SU-DHL-6 (cell line): ENCODE measurements at regions not wholly inside any gene's neighbourhood (a gene's known extent, or its start where the extent isn't known, plus 50 kb on each side); places are given as distances from the start of the nearest gene placed in this dataset.

Source experiments
- H2AFZ ChIP-seq: fragments of 200-600 bp; sonication (generic); 2 replicates; pipeline ENCODE4 v1.6.1; 2014; ENCODE audit warnings: low read depth, mild to moderate bottlenecking, moderate library complexity, mixed read lengths, antibody characterized with exemption, low read length; ENCODE audit not compliant: severe bottlenecking
- H3F3A ChIP-seq: fragments of 200-600 bp; shearing (Covaris generic); 2 replicates; pipeline ENCODE4 v1.6.0; 2016; ENCODE audit warnings: antibody characterized with exemption, mild to moderate bottlenecking; ENCODE audit not compliant: insufficient read depth
- H3K27ac ChIP-seq: fragments of 200-600 bp; sonication (generic); 2 replicates; pipeline ENCODE4 v1.5.1; 2016; ENCODE audit warnings: low read depth, mild to moderate bottlenecking, low read length, moderate library complexity, mixed read lengths
- H3K27me3 ChIP-seq: fragments of 200-600 bp; sonication (generic), shearing (Covaris generic); 2 replicates; pipeline ENCODE4 v1.6.0; 2014; ENCODE audit warnings: mild to moderate bottlenecking, low read length
- H3K36me3 ChIP-seq: fragments of 200-600 bp; sonication (generic); 2 replicates; pipeline ENCODE4 v1.6.1; 2014; ENCODE audit warnings: mild to moderate bottlenecking, low read length, mixed read lengths
- H3K4me2 ChIP-seq: fragments of 300-600, 200-600 bp; shearing (Covaris generic), sonication (generic); 2 replicates; pipeline ENCODE4 v1.6.0; 2014; ENCODE audit warnings: low read length, low read depth, mild to moderate bottlenecking; ENCODE audit not compliant: poor library complexity, severe bottlenecking
- H3K4me3 ChIP-seq: fragments of 200-600 bp; sonication (generic); 2 replicates; pipeline ENCODE4 v1.5.1; 2014; ENCODE audit warnings: antibody characterized with exemption, low read length, mild to moderate bottlenecking, mixed read lengths; ENCODE audit not compliant: insufficient read depth, poor library complexity, severe bottlenecking
- H3K79me2 ChIP-seq: fragments of 200-600 bp; sonication (generic); 2 replicates; pipeline ENCODE4 v1.6.1; 2014; ENCODE audit warnings: mild to moderate bottlenecking, low read length, moderate library complexity; ENCODE audit not compliant: insufficient read depth
- H3K9ac ChIP-seq: fragments of 200-600 bp; sonication (generic); 2 replicates; pipeline ENCODE4 v1.7.0; 2014; ENCODE audit warnings: mild to moderate bottlenecking, low read length
- H3K9me2 ChIP-seq: fragments of 200-600 bp; sonication (generic); replicated peaks from 2 replicates; pipeline ENCODE4 v1.6.1; 2014; ENCODE audit warnings: low read length; ENCODE audit not compliant: insufficient read depth
- H3K9me3 ChIP-seq: fragments of 200-600 bp; sonication (generic); 2 replicates; pipeline ENCODE4 v1.6.1; 2014; ENCODE audit warnings: low read length, mixed read lengths; ENCODE audit not compliant: insufficient read depth
- H4K20me1 ChIP-seq: fragments of 200-600 bp; sonication (generic); 2 replicates; pipeline ENCODE4 v1.6.1; 2014; ENCODE audit warnings: low read depth, mild to moderate bottlenecking, antibody characterized with exemption, low read length, moderate library complexity, mixed read lengths
- EZH2phosphoT487 ChIP-seq: fragments of 200-600 bp; sonication (generic), shearing (Covaris generic); conservative IDR thresholded peaks from 2 replicates; pipeline ENCODE4 v1.6.1; 2018; ENCODE audit warnings: mild to moderate bottlenecking, antibody characterized with exemption, low read length, moderate library complexity, mixed read lengths
- TF ChIP-seq, protein P1 (sequence below): fragments of 200-600 bp; sonication (generic); IDR thresholded peaks from one replicate; pipeline ENCODE4 v1.5.1; 2017; ENCODE audit warnings: antibody characterized with exemption, mild to moderate bottlenecking, low read length, moderate library complexity; ENCODE audit not compliant: insufficient read depth, poor library complexity, severe bottlenecking

DNA sequence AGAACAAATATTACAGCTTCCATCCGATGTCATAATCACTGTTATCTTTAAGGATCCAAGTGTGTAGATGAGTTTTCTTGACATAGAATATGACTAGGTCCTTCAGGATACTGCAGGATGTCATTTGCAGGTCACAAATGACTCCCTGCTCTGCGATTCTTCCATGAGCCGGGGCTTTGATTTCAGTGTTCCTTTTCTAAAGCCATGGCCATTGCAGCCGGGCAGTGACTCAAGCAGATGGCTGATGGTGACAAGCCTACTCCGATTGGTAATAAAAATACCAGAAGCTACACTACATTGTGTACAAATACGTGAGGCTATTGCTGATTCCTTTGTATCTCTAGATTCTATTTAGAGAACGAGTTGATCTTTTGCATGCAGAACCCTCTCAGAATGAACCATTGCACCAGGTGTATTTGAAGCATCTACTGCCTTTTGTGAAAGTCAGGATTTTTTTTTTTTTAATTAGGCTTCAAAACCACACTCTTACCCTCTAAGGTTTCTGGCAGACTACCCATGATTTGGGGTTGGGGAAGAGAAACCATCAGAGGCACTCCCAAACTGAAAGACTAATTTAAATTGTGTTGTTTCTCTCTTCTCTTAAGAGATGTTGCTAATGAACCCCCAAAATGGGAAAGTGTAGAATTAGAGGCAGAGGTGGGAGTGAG, 271.0 kb upstream of the ADRA1B start:
- no peak overlapping the region for H3K4me3 ChIP-seq
- TF ChIP-seq EZH2phosphoT487, result no peak
- TF ChIP-seq, protein P1, sequence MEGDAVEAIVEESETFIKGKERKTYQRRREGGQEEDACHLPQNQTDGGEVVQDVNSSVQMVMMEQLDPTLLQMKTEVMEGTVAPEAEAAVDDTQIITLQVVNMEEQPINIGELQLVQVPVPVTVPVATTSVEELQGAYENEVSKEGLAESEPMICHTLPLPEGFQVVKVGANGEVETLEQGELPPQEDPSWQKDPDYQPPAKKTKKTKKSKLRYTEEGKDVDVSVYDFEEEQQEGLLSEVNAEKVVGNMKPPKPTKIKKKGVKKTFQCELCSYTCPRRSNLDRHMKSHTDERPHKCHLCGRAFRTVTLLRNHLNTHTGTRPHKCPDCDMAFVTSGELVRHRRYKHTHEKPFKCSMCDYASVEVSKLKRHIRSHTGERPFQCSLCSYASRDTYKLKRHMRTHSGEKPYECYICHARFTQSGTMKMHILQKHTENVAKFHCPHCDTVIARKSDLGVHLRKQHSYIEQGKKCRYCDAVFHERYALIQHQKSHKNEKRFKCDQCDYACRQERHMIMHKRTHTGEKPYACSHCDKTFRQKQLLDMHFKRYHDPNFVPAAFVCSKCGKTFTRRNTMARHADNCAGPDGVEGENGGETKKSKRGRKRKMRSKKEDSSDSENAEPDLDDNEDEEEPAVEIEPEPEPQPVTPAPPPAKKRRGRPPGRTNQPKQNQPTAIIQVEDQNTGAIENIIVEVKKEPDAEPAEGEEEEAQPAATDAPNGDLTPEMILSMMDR, result no peak
- no peak overlapping the region for H3K4me2 ChIP-seq
- no peaks in the 10 kb centered on the region for H3K9me3 ChIP-seq
- no peaks in the 10 kb centered on the region for H3K36me3 ChIP-seq
- no peak overlapping the region for H2AFZ ChIP-seq
- no peaks in the 10 kb centered on the region for H3K27me3 ChIP-seq
- H3K9me2 ChIP-seq, result no peaks in the 10 kb centered on the region
- H3K9ac ChIP-seq, result no peak overlapping the region
- no peaks in the 10 kb centered on the region for H3F3A ChIP-seq
- H3K79me2 ChIP-seq, result no peaks in the 10 kb centered on the region
- no peak overlapping the region for H3K27ac ChIP-seq
- no peaks in the 10 kb centered on the region for H4K20me1 ChIP-seq

DNA sequence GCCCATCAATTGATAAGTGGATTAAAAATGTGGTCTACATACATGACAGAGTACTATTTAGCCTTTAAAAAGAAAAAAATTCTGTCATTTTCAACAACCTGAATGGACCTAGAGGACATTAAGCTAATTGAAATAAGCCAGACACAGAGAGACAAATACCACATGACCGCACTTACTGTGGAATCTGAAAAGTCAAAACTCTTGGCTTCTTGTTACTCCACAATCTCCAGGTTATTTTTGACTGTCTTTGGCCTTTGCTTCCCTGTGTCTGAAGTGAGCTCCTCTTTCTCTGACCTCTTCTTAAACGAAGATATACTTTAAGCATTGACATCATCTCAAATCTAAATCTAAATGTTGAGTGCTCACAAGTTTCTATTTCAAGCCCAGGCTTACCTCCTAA, 265.5 kb upstream of the ADRA1B start:
- H3K9me2 ChIP-seq, result no peaks in the 10 kb centered on the region
- TF ChIP-seq, protein P1, result no peak
- TF ChIP-seq EZH2phosphoT487, result no peak
- no peaks in the 10 kb centered on the region for H3K79me2 ChIP-seq
- no peak overlapping the region for H3K9ac ChIP-seq
- no peaks in the 10 kb centered on the region for H4K20me1 ChIP-seq
- no peak overlapping the region for H2AFZ ChIP-seq
- H3K27me3 ChIP-seq, result no peaks in the 10 kb centered on the region
- no peaks in the 10 kb centered on the region for H3K9me3 ChIP-seq
- no peaks in the 10 kb centered on the region for H3K36me3 ChIP-seq
- no peaks in the 10 kb centered on the region for H3F3A ChIP-seq
- H3K27ac ChIP-seq, result no peak overlapping the region
- no peak overlapping the region for H3K4me3 ChIP-seq
- no peak overlapping the region for H3K4me2 ChIP-seq

DNA sequence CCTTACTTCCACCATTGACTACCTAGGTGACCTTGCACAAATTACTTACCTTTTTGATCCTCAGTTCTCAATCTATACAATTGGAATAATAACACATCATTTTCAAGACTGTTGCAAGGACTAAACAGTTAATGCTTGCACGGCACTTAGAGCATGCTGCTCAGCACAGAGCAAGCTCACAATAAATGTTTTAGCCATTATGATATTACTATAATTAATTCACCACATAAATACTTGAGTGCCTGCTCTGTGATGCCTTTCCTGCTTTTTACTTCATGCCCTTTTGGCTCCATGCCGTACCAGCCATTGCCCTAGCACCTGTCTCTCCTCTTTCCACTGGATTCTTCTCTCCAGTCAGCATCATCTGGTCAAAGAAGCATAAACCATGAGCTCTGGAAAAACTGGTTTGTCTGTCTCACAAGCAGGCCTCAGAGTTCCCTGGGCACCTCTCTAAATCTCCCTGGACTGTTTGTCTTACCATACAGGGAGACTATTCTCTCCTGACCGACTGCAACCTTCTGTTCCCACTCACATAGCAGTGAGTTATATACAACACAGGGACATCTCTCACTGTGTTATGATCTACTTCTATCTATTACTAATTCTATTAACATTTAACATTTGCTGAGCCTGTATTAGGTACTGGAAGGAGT, 260.4 kb upstream of the ADRA1B start:
- no peaks in the 10 kb centered on the region for H3K9me2 ChIP-seq
- no peak overlapping the region for H2AFZ ChIP-seq
- no peak overlapping the region for H3K4me2 ChIP-seq
- no peaks in the 10 kb centered on the region for H3K27me3 ChIP-seq
- no peaks in the 10 kb centered on the region for H3K79me2 ChIP-seq
- no peaks in the 10 kb centered on the region for H3K9me3 ChIP-seq
- TF ChIP-seq EZH2phosphoT487, result no peak
- TF ChIP-seq, protein P1, result no peak
- no peak overlapping the region for H3K27ac ChIP-seq
- H3F3A ChIP-seq, result no peaks in the 10 kb centered on the region
- H3K9ac ChIP-seq, result no peak overlapping the region
- no peaks in the 10 kb centered on the region for H3K36me3 ChIP-seq
- H3K4me3 ChIP-seq, result no peak overlapping the region
- H4K20me1 ChIP-seq, result no peaks in the 10 kb centered on the region
